Vagina (tissue), 2 donors: ENCODE measurements at regions not wholly inside any gene's neighbourhood (a gene's known extent, or its start where the extent isn't known, plus 50 kb on each side); places are given as distances from the start of the nearest gene placed in this dataset.

Experiments
- POLR2A ChIP-seq, 2 donors: fragments of 450-650 bp; IDR thresholded peaks; one replicate each; pipeline ENCODE4 v1.6.1; 2017; ENCODE audit warnings: antibody characterized with exemption in 2 of 2, mild to moderate bottlenecking in 2 of 2, moderate library complexity in 2 of 2
- POLR2AphosphoS5 ChIP-seq, 2 donors: sonication (generic); formaldehyde crosslinking; IDR thresholded peaks; one replicate each; pipeline ENCODE4 v1.9.0; 2017; ENCODE audit warnings: antibody characterized with exemption in 2 of 2, mild to moderate bottlenecking in 2 of 2, low read depth in 1 of 2; ENCODE audit not compliant: insufficient read depth in 1 of 2
- TF ChIP-seq, protein P1 (sequence below), 3 experiments: fragments of 450-650 bp in 2 of 3; fragments of 200-600 bp in 1 of 3; sonication (generic) in 1 of 3; IDR thresholded peaks; one replicate each; pipeline ENCODE4 v1.5.1; 2017 to 2019; ENCODE audit warnings: antibody characterized with exemption in 3 of 3, mild to moderate bottlenecking in 2 of 3, moderate library complexity in 2 of 3

DNA sequence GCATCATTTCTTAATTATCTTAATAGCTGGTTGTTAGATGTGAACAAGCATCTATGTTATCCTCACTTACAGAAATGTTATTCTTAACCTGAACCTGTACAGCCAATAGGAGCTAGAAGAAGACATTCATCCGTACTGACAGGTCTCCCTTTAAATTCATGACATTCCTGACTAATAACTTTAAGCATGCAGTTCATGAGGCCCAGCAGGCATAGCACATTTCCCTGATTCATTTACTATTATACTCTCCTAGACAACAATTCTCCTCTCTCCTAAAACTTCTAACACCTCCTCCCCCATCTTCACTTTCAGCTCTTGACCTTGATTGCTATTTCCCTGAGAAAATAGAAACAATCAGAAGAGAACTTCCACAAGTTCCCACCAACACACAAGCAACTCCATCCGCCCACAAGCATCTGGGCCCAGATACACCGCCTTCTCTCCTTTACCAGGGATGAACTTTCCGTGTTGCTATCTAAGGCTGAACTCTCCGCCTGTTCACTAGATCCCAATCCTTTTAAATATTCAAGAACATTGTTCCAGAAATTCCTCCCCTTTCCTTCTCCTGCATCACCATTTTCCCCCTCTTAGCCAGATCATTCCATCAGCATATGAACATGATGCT lies 62.9 kb upstream of the SPRED1 start:
- TF ChIP-seq, protein P1, sequence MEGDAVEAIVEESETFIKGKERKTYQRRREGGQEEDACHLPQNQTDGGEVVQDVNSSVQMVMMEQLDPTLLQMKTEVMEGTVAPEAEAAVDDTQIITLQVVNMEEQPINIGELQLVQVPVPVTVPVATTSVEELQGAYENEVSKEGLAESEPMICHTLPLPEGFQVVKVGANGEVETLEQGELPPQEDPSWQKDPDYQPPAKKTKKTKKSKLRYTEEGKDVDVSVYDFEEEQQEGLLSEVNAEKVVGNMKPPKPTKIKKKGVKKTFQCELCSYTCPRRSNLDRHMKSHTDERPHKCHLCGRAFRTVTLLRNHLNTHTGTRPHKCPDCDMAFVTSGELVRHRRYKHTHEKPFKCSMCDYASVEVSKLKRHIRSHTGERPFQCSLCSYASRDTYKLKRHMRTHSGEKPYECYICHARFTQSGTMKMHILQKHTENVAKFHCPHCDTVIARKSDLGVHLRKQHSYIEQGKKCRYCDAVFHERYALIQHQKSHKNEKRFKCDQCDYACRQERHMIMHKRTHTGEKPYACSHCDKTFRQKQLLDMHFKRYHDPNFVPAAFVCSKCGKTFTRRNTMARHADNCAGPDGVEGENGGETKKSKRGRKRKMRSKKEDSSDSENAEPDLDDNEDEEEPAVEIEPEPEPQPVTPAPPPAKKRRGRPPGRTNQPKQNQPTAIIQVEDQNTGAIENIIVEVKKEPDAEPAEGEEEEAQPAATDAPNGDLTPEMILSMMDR (IDR thresholded peaks at IDR 0.05), result no peak
- no peak for TF ChIP-seq POLR2AphosphoS5 (IDR thresholded peaks at IDR 0.05; ENCODE audit: insufficient read depth in 1 of 2, low read depth in 1 of 2)
- no peak for TF ChIP-seq POLR2A (IDR thresholded peaks at IDR 0.05)
